Liver (tissue), 3 donors: ENCODE measurements at regions not wholly inside any gene's neighbourhood (a gene's known extent, or its start where the extent isn't known, plus 50 kb on each side); places are given as distances from the start of the nearest gene placed in this dataset.

ENCODE experiments used
- HNF4G ChIP-seq: IDR thresholded peaks from 2 replicates; pipeline ENCODE4 v1.6.1; 2016; ENCODE audit warnings: antibody characterized with exemption
- YY1 ChIP-seq: IDR thresholded peaks from 2 replicates; pipeline ENCODE4 v1.6.1; 2016; ENCODE audit warnings: antibody characterized with exemption, mild to moderate bottlenecking
- TF ChIP-seq, protein P1 (sequence below): fragments of 150-350 bp; IDR thresholded peaks from 2 replicates; pipeline ENCODE4 v1.5.1; 2017; ENCODE audit warnings: improper control_type of control experiment, low read depth, low read length; ENCODE audit not compliant: missing input control
- donor health status: healthy.
- donor health status: healthy.

DNA sequence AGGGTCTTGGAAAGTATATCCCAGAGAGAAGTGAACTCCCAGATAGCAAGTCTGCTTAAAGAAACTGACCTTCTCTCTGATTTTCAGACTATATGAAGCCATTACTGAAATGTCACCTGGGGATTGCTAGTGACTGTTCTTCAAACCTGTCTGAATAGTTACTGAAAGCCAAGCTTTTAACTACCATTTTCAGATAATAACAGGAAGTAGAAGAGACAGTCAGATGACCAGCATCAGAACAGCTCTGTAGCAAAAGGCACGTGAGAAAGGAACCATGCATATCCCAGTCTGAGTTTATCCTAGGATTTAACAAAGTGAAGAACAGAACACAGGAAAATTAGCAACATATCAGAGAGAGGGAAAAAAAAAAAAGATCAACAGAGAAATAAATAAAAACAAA, 74.9 kb upstream of the SELENOP start:
- TF ChIP-seq, protein P1, sequence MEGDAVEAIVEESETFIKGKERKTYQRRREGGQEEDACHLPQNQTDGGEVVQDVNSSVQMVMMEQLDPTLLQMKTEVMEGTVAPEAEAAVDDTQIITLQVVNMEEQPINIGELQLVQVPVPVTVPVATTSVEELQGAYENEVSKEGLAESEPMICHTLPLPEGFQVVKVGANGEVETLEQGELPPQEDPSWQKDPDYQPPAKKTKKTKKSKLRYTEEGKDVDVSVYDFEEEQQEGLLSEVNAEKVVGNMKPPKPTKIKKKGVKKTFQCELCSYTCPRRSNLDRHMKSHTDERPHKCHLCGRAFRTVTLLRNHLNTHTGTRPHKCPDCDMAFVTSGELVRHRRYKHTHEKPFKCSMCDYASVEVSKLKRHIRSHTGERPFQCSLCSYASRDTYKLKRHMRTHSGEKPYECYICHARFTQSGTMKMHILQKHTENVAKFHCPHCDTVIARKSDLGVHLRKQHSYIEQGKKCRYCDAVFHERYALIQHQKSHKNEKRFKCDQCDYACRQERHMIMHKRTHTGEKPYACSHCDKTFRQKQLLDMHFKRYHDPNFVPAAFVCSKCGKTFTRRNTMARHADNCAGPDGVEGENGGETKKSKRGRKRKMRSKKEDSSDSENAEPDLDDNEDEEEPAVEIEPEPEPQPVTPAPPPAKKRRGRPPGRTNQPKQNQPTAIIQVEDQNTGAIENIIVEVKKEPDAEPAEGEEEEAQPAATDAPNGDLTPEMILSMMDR: no peak
- no peak for TF ChIP-seq HNF4G
- no peak for TF ChIP-seq YY1
